HL-60 (cell line): ENCODE measurements at regions not wholly inside any gene's neighbourhood (a gene's known extent, or its start where the extent isn't known, plus 50 kb on each side); places are given as distances from the start of the nearest gene placed in this dataset.

Experiments
- GABPA ChIP-seq: IDR thresholded peaks from 2 replicates; pipeline ENCODE4 v1.6.1; 2012; ENCODE audit warnings: low read depth
- POLR2AphosphoS5 ChIP-seq: IDR thresholded peaks from 2 replicates; pipeline ENCODE4 v1.6.1; 2012; ENCODE audit warnings: low read depth
- TF ChIP-seq, protein P1 (sequence below): IDR thresholded peaks from 2 replicates; pipeline ENCODE4 v1.6.1; 2012; ENCODE audit warnings: low read depth; ENCODE audit not compliant: insufficient replicate concordance
- TF ChIP-seq, protein P2 (sequence below): IDR thresholded peaks from one replicate; pipeline ENCODE4 v1.5.1; 2011; ENCODE audit warnings: low read length, control low read depth, inconsistent platforms; ENCODE audit not compliant: insufficient read depth

- TF ChIP-seq, protein P1, sequence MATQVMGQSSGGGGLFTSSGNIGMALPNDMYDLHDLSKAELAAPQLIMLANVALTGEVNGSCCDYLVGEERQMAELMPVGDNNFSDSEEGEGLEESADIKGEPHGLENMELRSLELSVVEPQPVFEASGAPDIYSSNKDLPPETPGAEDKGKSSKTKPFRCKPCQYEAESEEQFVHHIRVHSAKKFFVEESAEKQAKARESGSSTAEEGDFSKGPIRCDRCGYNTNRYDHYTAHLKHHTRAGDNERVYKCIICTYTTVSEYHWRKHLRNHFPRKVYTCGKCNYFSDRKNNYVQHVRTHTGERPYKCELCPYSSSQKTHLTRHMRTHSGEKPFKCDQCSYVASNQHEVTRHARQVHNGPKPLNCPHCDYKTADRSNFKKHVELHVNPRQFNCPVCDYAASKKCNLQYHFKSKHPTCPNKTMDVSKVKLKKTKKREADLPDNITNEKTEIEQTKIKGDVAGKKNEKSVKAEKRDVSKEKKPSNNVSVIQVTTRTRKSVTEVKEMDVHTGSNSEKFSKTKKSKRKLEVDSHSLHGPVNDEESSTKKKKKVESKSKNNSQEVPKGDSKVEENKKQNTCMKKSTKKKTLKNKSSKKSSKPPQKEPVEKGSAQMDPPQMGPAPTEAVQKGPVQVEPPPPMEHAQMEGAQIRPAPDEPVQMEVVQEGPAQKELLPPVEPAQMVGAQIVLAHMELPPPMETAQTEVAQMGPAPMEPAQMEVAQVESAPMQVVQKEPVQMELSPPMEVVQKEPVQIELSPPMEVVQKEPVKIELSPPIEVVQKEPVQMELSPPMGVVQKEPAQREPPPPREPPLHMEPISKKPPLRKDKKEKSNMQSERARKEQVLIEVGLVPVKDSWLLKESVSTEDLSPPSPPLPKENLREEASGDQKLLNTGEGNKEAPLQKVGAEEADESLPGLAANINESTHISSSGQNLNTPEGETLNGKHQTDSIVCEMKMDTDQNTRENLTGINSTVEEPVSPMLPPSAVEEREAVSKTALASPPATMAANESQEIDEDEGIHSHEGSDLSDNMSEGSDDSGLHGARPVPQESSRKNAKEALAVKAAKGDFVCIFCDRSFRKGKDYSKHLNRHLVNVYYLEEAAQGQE, result no peak
- TF ChIP-seq, protein P2, sequence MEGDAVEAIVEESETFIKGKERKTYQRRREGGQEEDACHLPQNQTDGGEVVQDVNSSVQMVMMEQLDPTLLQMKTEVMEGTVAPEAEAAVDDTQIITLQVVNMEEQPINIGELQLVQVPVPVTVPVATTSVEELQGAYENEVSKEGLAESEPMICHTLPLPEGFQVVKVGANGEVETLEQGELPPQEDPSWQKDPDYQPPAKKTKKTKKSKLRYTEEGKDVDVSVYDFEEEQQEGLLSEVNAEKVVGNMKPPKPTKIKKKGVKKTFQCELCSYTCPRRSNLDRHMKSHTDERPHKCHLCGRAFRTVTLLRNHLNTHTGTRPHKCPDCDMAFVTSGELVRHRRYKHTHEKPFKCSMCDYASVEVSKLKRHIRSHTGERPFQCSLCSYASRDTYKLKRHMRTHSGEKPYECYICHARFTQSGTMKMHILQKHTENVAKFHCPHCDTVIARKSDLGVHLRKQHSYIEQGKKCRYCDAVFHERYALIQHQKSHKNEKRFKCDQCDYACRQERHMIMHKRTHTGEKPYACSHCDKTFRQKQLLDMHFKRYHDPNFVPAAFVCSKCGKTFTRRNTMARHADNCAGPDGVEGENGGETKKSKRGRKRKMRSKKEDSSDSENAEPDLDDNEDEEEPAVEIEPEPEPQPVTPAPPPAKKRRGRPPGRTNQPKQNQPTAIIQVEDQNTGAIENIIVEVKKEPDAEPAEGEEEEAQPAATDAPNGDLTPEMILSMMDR, result no peak
- no peak for TF ChIP-seq POLR2AphosphoS5
- TF ChIP-seq GABPA, result no peak
Observed at GRCh38 chr2:83464444-83464843, 994.6 kb downstream of the SUCLG1 start.
